ENCODE measurements at regions not wholly inside any gene's neighbourhood (a gene's known extent, or its start where the extent isn't known, plus 50 kb on each side); places are given as distances from the start of the nearest gene placed in this dataset.

GRCh38 chr1:113255720-113256347 is 134.5 kb upstream of the MAGI3 start:
- TF ChIP-seq, protein P1, sequence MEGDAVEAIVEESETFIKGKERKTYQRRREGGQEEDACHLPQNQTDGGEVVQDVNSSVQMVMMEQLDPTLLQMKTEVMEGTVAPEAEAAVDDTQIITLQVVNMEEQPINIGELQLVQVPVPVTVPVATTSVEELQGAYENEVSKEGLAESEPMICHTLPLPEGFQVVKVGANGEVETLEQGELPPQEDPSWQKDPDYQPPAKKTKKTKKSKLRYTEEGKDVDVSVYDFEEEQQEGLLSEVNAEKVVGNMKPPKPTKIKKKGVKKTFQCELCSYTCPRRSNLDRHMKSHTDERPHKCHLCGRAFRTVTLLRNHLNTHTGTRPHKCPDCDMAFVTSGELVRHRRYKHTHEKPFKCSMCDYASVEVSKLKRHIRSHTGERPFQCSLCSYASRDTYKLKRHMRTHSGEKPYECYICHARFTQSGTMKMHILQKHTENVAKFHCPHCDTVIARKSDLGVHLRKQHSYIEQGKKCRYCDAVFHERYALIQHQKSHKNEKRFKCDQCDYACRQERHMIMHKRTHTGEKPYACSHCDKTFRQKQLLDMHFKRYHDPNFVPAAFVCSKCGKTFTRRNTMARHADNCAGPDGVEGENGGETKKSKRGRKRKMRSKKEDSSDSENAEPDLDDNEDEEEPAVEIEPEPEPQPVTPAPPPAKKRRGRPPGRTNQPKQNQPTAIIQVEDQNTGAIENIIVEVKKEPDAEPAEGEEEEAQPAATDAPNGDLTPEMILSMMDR (IDR thresholded peaks at IDR 0.05), result no peak
- TF ChIP-seq ZFX (IDR thresholded peaks at IDR 0.05; ENCODE audit: borderline replicate concordance), result no peak
- peak overlapping the region; percentile 52 for H3K27ac ChIP-seq

GRCh38 chr1:113256348-113256729 is 134.0 kb upstream of the MAGI3 start:
- no peak for TF ChIP-seq ZFX (IDR thresholded peaks at IDR 0.05; ENCODE audit: borderline replicate concordance)
- TF ChIP-seq, protein P1 (IDR thresholded peaks at IDR 0.05), result no peak
- peak overlapping the region; percentile 52; the same call in 1 of the 2 replicates for H3K27ac ChIP-seq

- no peak for TF ChIP-seq ZFX (IDR thresholded peaks at IDR 0.05; ENCODE audit: borderline replicate concordance)
- TF ChIP-seq, protein P1 (IDR thresholded peaks at IDR 0.05), result no peak
- H3K27ac ChIP-seq, result no peak overlapping the region
These were observed 130.3 kb upstream of the MAGI3 start for GRCh38 chr1:113259988-113260387.

DNA sequence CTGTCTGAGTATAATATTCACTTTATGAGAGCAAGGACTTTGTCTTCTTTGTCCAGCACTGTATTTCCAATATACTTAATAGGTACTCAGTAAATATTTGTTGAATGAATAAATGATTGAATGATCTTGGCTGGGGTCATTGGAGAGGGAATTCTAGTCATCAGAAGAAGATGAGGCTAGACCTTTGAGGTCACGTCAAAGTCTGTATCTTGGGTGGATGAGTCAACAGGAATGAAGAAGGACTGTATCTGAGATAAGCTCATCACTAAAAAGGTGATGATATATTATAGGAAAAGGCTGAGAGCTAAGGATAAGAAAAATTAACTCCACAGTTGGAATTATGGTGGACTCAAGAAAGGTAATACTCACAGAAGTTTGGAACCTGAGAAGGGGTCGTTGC is 125.1 kb upstream of the MAGI3 start:
- no peak overlapping the region for H3K27ac ChIP-seq
- TF ChIP-seq ZFX (IDR thresholded peaks at IDR 0.05; ENCODE audit: borderline replicate concordance), result no peak
- TF ChIP-seq, protein P1 (IDR thresholded peaks at IDR 0.05), result no peak

DNA sequence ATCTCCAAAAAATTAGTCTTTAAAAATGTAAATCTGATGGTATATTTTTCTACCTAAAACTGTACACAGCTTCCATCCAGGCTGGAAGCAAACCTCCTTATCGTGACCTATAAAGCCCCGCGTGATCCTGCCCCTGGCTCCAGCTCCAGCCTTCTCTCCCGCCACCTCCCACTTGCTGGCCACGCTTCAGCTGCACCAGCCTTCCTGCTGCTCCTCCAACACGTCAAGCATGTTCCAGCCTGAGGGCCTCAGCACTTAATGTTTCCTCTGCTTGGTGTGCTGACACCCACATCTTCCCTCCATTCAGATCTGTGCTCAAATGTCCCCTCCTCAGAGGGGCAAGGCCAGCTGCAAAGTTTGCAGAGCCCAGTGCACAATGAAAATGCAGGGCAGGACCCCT is 123.5 kb upstream of the MAGI3 start:
- H3K27ac ChIP-seq, result no peak overlapping the region
- TF ChIP-seq, protein P1 (IDR thresholded peaks at IDR 0.05), result no peak
- TF ChIP-seq ZFX (IDR thresholded peaks at IDR 0.05; ENCODE audit: borderline replicate concordance), result no peak

- TF ChIP-seq, protein P1 (IDR thresholded peaks at IDR 0.05), result no peak
- no peak for TF ChIP-seq ZFX (IDR thresholded peaks at IDR 0.05; ENCODE audit: borderline replicate concordance)
- H3K27ac ChIP-seq, result no peak overlapping the region
These were observed 120.9 kb upstream of the MAGI3 start for GRCh38 chr1:113269168-113269963.

DNA sequence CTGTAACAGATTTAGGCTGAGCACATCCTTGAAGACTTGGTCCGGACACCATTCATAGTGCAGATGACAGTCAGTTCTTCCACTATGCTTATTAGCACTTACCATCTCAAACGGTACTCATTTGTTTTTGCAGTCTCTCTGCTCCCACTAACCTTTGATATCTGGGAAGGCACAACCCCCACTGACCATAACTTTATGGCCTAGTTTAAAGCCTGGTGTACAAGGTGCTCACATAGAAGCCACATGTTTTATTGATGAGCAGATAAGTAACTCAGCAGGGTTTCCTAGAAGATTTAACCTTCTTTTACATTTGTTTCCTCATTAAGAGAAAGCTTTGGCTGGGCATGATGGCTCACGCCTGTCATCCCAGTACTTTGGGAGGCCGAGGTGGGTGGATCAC is 119.3 kb upstream of the MAGI3 start:
- TF ChIP-seq ZFX (IDR thresholded peaks at IDR 0.05; ENCODE audit: borderline replicate concordance), result no peak
- TF ChIP-seq, protein P1 (IDR thresholded peaks at IDR 0.05), result no peak
- no peak overlapping the region for H3K27ac ChIP-seq
